Stimulated activated CD8-positive, alpha-beta memory T cell treated with anti-CD3 and anti-CD28 coated beads, Interleukin-15, amount 100 ng/mL, for 4 hours (primary cell): ENCODE measurements at regions not wholly inside any gene's neighbourhood (a gene's known extent, or its start where the extent isn't known, plus 50 kb on each side); places are given as distances from the start of the nearest gene placed in this dataset.
"Not testable (repeated sequence)": the region's sequence is repeated elsewhere in the genome, so short reads cannot be mapped to it uniquely, and the experiment has no call there.

ENCODE experiments used
- DNase-seq, 2 donors: peaks; one replicate each; pipeline ENCODE4 v3.0.0-alpha.2; 2020; ENCODE audit warnings: low read depth in 2 of 2

DNA sequence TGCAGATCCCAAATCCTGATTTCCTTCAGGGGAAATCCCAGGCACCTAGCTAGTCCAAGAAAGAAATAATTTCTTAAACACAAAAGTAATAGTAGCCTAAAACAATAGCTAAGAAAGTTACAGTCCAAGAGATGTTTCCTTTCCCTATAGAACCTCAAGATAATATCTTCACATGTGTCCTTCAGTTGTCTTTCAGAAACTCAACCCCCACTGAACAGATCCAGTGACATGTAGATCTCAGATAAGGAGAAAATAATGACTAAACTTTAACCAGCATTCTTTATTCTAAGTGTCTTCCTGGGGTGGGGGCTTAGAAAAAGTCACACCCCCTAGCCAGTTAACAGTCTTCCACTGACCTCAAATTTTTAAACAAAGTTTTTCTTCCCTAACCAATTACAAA lies 131.3 kb upstream of the ADRA1B start:
- no peak for DNase-seq

DNA sequence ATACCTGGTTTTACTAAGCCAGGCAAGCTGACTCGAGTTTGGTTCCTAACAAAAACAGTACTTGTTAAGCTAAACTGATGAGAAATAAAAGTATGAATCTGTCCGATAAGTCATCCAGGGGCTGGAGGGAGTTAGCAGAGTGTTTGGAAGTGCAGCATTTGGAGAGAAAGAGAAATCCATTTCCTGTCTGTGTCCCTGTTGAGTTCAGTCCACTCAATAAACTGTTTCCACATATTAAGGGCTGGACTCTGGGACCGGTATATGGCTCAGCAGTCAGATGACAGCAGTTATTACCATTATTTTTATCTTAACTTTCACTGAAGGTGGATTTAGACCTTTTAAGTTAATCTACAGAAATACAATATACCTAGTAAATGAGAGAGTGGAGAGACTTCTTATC lies 130.6 kb upstream of the ADRA1B start:
- no peak for DNase-seq

DNA sequence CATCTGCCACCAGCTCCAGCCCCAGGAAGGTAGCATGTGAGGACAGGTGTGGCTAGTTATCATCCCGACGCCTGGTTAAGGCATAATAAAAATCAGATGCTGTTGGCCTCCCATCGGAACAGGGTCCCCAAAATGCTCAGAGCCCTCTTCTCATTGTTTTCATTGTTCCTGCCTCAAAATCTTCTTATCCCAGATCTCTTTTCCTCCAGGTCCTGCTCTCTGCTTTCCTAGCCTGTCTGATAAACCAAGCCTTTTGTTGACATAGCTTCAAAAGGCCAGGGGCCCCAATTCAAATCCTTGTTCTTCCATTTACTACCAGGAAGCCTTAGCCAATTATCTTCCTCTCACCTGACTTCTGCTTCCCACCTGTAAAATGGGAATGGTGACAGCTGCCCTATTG lies 130.1 kb upstream of the ADRA1B start:
- DNase-seq = no peak

DNA sequence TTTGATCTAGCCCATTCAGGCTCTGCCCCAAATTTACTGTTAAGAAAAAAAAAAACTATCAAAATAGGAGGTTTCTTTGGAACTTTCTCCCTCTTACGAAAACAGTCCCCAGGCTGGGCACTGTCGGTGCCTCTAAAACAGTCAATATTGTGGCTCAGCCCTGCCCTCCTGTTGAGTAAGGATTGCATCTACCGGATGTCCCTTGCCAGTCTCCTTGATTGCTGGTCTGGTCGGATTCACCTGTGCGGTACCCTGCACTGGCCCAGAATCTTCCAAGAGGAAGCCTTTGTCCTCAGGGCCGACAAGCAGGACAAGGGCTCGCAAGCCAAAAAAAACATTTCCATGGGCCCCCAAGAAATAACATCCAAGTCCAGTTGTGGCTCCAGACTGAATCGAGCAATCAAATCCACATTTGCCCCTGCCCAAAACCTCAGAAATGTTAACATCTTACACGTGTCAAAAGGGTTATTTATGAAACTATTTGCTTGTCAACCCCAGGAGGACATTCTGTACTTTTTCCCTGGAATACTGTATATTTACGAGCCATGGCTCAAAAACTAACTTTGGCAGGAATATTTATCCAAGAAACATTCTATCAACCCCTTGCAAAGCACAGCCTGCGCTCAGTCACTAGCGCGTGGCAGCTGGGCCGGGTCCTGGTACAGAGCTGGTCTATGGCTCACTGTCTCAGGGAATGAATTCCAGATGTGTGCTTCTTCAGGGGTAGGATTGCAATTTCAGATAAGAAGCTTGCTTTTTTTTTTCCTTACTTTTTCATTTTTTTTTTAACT lies 129.2 kb upstream of the ADRA1B start:
- no peak for DNase-seq

DNA sequence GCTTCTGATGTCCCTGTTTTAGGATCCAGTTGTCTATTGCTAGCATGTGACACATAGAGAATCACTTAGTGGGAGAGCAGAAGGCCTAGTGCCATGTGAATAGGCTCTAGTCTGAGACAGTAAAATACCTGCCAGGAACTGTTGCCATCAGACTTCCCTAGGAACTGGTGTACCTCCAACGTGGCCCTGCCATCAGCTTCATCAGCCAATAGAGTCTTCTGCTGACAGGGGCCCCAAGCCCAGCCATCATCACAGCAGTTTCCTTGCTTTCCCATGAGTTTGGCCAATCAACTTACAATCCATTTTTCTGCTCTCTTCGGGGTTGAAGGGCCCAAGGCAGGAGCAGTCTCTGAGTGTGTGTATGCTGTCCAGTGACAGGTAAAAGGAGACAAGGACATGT lies 128.4 kb upstream of the ADRA1B start:
- no peak for DNase-seq

DNA sequence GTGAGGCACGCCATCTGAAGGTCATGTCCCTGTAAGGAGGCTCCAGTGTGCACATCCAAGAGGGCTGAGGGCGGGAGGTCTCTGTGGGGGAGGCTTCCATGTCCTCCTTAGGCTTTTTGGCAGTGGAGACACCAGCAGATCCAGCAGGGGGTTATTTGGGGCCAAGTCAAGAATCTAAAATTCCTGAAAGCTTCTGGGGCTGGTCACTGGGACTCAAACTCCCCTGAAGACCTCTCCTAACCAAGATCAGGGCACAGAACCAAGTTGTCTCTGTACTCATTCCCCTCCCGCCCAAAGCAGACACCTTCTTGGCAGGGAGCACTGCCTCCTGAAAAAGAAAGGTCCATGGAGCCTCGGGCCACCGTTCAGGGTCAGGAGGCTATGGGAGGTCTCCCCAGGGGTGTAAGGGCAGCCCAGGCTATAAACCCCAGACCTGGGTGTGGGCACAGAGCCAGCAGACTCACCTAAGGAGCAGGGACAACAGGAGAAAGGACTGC lies 127.4 kb upstream of the ADRA1B start:
- DNase-seq = no peak

DNA sequence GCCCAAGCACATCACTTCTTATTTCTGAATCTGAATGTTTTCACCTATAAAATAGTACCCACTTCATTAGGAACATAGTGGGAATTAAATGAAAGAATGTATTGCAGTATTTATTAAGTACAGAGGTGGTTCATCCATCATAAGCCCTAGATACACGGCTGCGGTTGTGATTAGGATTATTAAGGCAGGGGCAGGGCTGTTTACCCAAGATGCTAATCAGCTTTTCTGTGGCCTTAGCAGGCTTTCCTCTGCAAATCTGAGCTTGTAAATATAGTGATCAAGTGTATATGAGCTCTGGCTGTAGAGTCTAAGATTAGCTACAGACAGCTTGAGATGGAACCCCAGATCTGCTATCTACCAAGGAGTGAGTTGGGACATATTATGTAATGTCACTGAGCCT lies 124.1 kb upstream of the ADRA1B start:
- no peak for DNase-seq

DNA sequence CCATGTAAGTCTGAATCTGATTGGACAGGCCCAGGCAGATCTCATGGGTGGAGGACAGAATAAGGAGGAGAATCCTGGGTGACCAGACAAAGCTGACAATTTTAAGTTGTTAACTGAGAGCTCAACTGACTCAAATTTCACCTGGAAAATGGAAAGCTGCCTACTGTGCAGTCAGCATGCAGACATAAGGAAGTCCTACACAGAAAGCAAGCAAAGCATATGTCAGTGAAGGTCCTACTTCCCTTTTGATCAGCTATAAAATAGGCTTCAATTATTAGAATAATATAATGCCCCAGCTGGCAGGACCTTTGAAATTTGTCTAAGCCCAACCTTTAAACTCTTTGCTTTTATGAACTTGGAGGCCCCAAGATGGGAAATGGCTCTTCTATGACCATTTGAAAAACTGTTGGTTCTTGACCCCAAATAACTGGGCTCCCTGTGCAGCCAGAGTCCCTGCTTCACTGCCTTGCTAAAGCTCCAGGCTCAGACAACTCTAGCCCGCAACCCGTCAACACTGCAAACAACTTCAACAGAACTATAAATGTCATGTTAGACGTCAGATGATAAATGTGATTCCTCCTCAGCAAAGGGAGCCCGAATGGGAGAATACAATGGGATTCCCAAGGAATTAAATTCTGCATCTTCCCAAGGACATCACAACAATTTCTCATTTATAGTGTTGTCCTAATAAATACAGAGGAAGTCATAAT lies 118.9 kb upstream of the ADRA1B start:
- no peak for DNase-seq

DNA sequence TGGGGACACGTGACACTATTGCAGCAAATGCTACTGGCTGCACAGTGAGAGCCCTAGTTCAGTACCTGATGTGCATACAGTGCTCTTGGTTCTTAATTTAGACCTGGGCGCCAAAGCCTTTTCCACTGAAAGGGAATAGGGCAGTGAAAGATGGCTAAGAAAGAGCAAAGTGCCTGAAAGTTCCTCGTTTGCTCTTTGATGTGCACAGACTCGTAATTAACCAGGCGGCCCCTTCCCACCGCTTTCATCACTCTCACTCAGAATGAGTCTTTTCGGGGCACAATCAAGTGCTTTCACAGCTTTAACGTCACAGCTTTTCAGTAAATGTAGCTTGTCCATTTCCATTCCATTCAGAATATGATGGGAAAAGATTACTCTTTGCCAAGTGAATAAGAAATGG lies 116.6 kb upstream of the ADRA1B start:
- DNase-seq = no peak

DNA sequence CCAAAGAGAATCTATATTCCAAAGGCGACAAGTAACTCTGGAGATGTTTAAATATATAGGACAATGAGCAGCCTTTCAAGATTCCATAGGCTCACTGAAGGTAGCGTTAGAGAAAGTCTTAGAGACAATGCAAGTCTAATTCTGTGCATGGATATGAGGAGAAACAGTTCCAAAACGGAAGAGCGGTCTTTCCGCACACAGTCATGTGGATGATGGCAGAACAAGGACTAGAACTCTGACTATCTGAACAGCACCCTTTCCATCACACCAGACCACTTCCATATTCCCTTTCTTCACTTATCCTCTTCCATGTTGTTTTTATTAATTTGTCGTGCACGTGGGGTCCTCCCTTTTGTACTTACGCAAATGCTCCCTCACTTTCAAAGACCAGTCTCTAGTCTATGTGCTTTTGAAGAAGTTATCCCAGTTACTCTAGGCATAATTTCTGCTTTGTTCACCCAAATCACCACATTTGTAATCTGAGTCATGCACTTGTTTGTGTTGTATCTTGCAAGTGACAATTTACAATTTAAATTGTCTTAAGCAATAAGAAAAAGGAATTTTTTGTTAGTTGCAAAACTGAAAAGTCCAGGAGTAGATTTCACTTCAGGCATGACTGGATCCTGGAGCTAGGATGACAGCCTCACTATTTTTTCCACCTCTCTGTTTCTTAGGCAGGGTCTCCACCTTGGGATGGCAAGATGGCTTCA lies 116.0 kb upstream of the ADRA1B start:
- no peak for DNase-seq

DNA sequence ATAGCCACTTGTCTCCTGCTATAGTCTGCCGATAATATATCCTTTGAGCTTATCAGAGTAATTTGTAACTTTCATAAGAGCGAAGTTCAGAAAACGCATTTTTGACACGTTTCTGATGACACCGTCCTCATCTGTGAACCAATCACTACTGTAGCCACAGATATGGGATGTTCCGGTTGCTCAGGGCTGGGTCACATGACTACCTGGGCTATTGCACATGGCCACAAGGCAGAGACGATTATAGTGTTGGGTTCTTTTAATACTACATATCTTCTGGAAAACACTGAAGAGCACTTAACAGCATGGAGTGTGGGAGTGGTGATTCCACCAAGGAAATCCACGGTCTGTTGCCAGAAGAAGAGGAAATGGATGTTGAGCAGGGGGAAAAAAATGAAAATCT lies 115.0 kb upstream of the ADRA1B start:
- DNase-seq = no peak

DNA sequence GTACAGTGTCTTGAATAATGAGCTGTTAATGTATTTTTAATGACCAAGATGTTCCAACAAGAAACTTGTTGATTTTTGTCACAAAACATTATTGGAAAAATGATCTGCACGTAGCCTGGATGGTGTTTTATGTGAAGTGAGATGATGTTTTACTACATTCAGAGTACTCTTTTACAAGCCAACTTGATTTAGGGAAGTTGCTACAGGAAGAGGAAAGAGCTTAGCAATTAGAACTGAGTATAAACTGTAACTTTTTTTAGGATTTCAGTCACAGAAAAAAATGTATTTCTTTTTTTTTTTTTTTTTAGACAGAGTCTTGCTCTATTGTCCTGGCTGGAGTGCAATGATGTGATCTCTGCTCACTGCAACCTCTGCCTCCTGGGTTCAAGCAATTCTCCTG lies 113.6 kb upstream of the ADRA1B start:
- no peak for DNase-seq

DNA sequence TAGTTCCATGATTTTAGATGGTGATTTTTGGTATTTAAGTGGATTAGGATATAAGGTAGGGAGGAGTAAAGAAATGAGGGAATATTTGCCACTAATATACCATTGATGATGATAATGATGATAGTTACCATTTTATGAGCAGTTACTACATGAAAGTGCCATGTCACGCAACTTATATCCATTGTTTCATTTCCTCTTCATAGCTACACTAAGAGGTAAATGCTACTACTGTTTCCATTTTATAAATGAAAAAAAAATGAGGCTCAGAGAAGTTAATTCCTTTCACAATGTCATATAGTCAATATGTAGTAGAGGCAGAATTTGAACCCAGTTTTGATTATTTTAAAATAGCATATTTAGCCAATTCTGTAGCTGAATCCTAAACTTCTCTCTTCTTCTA lies 112.2 kb upstream of the ADRA1B start:
- no peak for DNase-seq

DNA sequence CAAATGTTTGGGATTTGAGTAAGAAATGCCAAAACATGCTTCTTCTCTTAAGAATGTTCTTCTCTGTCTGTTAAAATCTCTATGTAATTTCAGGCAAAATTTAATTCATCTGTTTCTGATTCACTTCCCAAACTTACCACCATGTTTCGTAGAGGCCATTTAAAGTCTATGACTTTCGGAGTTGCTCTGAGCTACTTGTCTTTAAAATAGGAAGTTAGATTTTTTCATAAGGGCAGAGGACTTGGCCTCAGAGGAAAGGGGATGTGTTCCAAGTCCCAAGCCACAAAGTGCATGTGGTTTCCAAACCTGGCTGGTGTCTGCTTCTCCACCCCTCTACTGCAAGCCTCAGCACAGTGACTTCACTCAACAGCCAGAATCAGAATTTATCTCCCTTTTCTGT lies 111.3 kb upstream of the ADRA1B start:
- DNase-seq = no peak

DNA sequence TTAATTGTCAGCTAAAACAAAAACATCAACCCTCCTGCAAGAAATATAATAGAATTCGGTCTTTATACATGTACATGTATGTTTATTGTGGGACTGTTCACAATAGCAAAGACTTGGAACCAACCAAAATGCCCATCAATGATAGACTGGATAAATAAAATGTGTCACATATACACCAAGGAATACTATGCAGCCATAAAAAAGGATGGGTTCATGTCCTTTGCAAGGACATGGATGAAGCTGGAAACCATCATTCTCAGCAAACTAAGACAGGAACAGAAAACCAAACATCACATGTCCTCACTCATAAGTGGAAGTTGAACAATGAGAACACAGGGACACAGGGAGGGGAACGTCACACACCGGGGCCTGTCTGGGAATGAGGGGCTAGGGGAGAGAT lies 109.1 kb upstream of the ADRA1B start:
- not testable (repeated sequence) for DNase-seq

DNA sequence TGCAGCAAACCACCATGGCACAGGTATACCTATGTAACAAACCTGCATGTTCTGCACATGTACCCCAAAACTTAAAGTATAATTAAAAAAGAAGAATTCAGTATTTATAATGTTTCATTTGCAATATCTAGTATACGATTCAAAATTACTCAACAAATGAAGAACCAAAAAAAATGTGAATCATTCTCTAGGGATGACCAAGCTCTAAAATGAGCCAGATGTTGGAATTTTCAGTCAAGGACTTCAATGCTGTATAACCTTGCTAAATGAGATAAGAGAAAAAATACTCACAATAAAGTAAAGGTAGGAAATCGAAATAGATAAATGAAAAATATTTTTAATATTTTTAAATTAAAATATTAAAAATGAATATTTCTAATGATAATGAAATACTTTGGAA lies 108.7 kb upstream of the ADRA1B start:
- no peak for DNase-seq

DNA sequence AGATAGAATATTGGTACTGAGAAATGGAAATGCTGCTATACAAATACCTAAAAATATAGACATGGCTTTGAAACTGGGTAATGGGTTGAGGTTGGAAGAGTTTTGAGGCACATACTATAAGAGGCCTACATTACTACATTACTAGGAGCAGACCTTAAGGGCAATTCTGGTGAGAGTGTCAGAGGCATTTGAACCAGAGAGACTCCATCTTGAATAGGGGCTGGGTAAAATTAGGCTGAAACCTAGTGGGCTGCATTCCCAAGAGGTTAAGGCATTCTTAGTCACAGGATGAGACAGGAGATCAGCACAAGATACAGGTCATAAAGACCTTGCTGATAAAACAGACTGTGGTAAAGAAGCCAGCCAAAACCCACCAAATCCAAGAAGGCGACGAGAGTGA lies 104.6 kb upstream of the ADRA1B start:
- no peak for DNase-seq

DNA sequence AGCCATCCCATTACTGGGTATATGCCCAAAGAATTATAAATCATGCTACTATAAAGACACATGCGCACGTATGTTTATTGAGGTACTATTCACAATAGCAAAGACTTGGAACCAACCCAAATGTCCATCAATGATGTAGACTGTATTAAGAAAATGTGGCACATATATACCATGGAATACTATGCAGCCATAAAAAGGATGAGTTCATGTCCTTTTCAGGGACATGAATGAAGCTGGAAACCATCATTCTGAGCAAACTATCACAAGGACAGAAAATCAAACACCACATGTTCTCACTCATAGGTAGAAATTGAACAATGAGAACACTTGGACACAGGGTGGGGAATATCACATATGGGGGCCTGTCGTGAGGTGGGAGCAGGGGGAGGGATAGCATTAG lies 103.5 kb upstream of the ADRA1B start:
- DNase-seq = not testable (repeated sequence)

DNA sequence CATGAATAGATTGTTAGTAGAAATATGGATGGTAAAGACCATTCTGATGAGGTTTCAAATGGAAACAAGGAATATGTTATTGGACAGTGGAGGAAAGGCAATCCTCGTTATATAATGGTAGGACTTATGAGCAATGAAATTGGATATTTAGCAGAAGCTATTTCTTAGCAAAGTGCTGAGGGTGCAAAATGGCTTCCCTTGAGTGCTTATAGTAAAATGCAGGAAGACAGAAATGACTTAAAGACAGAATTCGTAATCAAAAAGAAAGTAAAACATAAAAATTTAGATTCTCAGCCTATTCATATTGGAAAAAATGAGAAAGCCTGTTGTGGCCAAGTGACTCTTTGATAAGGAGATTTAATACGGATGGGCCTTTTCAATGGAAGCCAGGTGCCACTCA lies 102.1 kb upstream of the ADRA1B start:
- DNase-seq = no peak

DNA sequence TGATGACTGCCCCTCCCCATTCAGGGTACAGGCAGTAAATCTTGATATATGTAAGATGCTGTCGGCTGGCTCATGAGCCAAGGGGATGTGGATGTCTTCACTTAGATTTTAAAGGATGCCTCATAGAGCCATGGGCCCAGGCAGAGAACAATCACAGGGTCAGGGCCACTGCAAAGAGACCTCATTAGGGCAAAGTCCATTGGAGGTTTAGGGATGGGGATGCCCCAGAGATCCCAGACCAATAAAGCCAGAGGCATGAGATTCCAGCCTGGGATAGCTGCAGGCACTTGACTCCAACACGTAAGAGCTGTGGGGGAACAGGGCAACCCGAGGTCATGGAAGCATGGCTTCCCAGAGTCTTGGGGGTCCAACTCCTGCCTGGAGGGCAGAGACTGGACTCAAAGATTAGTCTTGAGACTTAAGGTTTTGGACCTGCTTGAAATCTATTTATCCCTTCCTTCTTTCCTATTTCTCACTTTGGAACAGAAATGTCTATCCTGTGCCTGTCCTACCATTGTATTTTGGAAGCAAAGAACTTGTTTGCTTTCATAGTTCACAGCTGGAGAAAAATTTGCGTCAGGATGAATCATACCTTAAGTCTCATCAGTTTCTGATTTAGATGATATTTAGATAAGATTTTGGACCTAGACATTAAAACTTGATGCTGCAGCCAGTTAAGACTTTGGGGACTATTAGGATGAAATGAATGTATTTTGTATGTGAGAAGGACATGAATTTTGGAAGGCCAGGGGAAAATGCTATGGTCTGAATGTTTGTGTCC lies 101.3 kb upstream of the ADRA1B start:
- no peak for DNase-seq

DNA sequence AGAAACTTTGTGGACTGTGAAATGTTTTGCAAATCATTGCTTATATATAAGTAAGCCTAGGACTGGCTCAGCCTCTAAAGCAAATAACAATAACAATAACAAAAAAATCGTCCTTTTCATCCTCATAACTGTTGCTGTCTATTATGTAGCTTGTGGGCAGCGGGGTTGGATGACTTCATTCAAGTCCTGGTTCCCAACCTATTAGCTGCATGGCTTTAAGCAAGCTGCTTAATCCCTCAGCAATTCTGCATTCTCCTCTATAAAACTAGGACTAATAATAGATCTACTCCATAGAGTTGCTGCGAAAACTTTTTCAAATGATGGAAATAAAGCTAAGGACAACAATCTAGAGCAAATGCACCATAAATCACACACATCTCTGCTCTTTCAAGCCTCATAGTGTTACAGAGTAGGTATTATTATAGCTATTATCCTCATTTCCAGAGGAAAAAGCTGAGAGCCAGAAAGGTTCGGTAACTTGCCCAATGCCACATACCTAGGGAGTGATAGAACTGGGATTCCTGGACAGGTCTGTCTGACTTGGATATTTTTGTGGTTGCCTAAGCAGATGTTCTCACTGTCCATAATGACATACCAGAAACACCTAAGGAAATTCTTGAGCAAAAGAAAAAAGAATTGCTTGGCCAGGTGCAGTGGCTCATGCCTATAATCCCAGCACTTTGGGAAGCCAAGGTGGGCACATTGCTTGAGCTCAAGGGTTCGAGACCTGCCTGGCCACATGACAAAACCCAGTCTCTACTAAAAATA lies 98.8 kb upstream of the ADRA1B start:
- no peak for DNase-seq
